HCT116 (cell line): ENCODE measurements at regions not wholly inside any gene's neighbourhood (a gene's known extent, or its start where the extent isn't known, plus 50 kb on each side); places are given as distances from the start of the nearest gene placed in this dataset.

Experiments used
- ATAC-seq: fragments of 200-7000 bp; cut with Tn5 transposase; 2 replicates; pipeline ENCODE4 v1.9.1; 2020; ENCODE audit warnings: mild to moderate bottlenecking, moderate library complexity
- BruUV-seq: library from RNA; stranded (reverse); fragments of 400-500 nt; replicated peaks from 2 replicates; lab custom pipeline; 2021; lab: Mats Ljungman, UMichigan
- CTCF ChIA-PET: fragments of 300-600 bp; sonication (Branson Sonifier 250); formaldehyde crosslinking; loops from one replicate; lab custom pipeline; 2021; ENCODE audit warnings: antibody characterized with exemption; lab: Charles Lee
- POLR2A ChIA-PET: fragments of 300-600, 350-600 bp; sonication (Branson Sonifier 250); formaldehyde crosslinking; loops from one replicate; lab custom pipeline; 2021; ENCODE audit warnings: antibody characterized with exemption; lab: Charles Lee
- RAD21 ChIA-PET, 2 experiments: fragments of 300-600 bp; sonication (Branson Sonifier 250); formaldehyde crosslinking; loops; one replicate each; lab custom pipeline; 2023; ENCODE audit warnings: low total read pairs in 2 of 2; ENCODE audit not compliant: uncharacterized antibody in 2 of 2, unreplicated experiment in 2 of 2, low non-redundant PET in 1 of 2; lab: Charles Lee
- DNase-seq: peaks from one replicate; pipeline ENCODE4 v3.0.0-alpha.2; 2010; ENCODE audit warnings: low read depth, low spot score
- H2AFZ ChIP-seq: fragments of 200-600 bp; shearing (Covaris generic), sonication (generic); 2 replicates; pipeline ENCODE4 v1.6.1; 2017; ENCODE audit warnings: low read depth, mixed run types, mixed read lengths, antibody characterized with exemption, low read length; ENCODE audit not compliant: poor library complexity, severe bottlenecking
- H3K27ac ChIP-seq: 2 replicates; pipeline ENCODE4 v1.5.1; 2012; ENCODE audit warnings: low read depth, low read length
- H3K27me3 ChIP-seq: fragments of 200-600 bp; sonication (generic); 2 replicates; pipeline ENCODE4 v1.6.1; 2016; ENCODE audit warnings: mixed run types, low read length, mixed read lengths; ENCODE audit not compliant: insufficient read depth
- H3K36me3 ChIP-seq, 2 experiments: fragments of 200-500 bp in 1 of 2; fragments of 200-600 bp in 1 of 2; sonication (Bioruptor generic) in 1 of 2; sonication (generic) in 1 of 2; 2 replicates each; pipeline versions ENCODE4 v1.5.1 to v1.6.1; 2014 to 2016; ENCODE audit warnings: low read length in 2 of 2, inconsistent platforms in 1 of 2, mixed read lengths in 1 of 2, mixed run types in 1 of 2; ENCODE audit not compliant: insufficient read depth in 2 of 2, control insufficient read depth in 1 of 2
- H3K4me1 ChIP-seq, 2 experiments: fragments of 200-600 bp in 1 of 2; sonication (generic) in 1 of 2; 2 replicates each; pipeline versions ENCODE4 v1.5.1 to v1.6.1; 2012 to 2017; ENCODE audit warnings: low read length in 2 of 2, inconsistent platforms in 1 of 2, mild to moderate bottlenecking in 1 of 2, mixed read lengths in 1 of 2, mixed run types in 1 of 2, moderate library complexity in 1 of 2; ENCODE audit not compliant: insufficient read depth in 2 of 2, control insufficient read depth in 1 of 2
- H3K4me2 ChIP-seq: fragments of 200-600 bp; sonication (generic); 2 replicates; pipeline ENCODE4 v1.6.1; 2017; ENCODE audit warnings: mixed run types, low read length, mixed read lengths
- H3K4me3 ChIP-seq, 2 experiments: fragments of 200-600 bp in 1 of 2; sonication (generic) in 1 of 2; replicated peaks in 1 of 2; 2 replicates each; pipeline ENCODE4 v1.5.1; 2011 to 2016; ENCODE audit warnings: low read length in 2 of 2, control low read depth in 1 of 2, low read depth in 1 of 2, mild to moderate bottlenecking in 1 of 2, mixed read lengths in 1 of 2, mixed run types in 1 of 2
- H3K79me2 ChIP-seq: fragments of 200-600 bp; sonication (generic); 2 replicates; pipeline ENCODE4 v1.6.1; 2017; ENCODE audit warnings: mild to moderate bottlenecking, mixed run types, low read length, moderate library complexity, mixed read lengths; ENCODE audit not compliant: insufficient read depth
- H3K9ac ChIP-seq: fragments of 200-600 bp; sonication (generic); 2 replicates; pipeline ENCODE4 v1.6.1; 2016; ENCODE audit warnings: low read length, mixed read lengths
- H3K9me2 ChIP-seq: fragments of 200-600 bp; sonication (generic), shearing (Covaris generic); 2 replicates; pipeline ENCODE4 v1.6.1; 2017; ENCODE audit warnings: mixed run types, mild to moderate bottlenecking, moderate library complexity; ENCODE audit not compliant: insufficient read depth
- H3K9me3 ChIP-seq, 2 experiments: fragments of 200-500 bp in 1 of 2; fragments of 200-600 bp in 1 of 2; sonication (Bioruptor generic) in 1 of 2; sonication (generic) in 1 of 2; 2 replicates each; pipeline ENCODE4 v1.6.1; 2014 to 2017; ENCODE audit warnings: low read length in 2 of 2, mixed read lengths in 2 of 2, inconsistent platforms in 1 of 2, low read depth in 1 of 2, mild to moderate bottlenecking in 1 of 2, mixed run types in 1 of 2, moderate library complexity in 1 of 2; ENCODE audit not compliant: control insufficient read depth in 1 of 2, insufficient read depth in 1 of 2
- H4K20me1 ChIP-seq: fragments of 200-600 bp; sonication (generic), shearing (Covaris generic); 2 replicates; pipeline ENCODE4 v1.6.1; 2017; ENCODE audit warnings: mixed run types, mild to moderate bottlenecking, moderate library complexity; ENCODE audit not compliant: insufficient read depth
- ATF3 ChIP-seq: IDR thresholded peaks from 2 replicates; pipeline ENCODE4 v1.6.1; 2012
- CBX3 ChIP-seq: IDR thresholded peaks from 2 replicates; pipeline ENCODE4 v1.6.1; 2012; ENCODE audit warnings: low read depth
- CEBPB ChIP-seq: IDR thresholded peaks from 2 replicates; pipeline ENCODE4 v1.6.1; 2012; ENCODE audit warnings: low read depth
- CTCF ChIP-seq, 3 experiments: fragments of 200-600 bp in 1 of 3; sonication (generic) in 1 of 3; IDR thresholded peaks in 2 of 3; conservative IDR thresholded peaks in 1 of 3; 2 replicates each; pipeline ENCODE4 v1.5.1; 2012 to 2017; ENCODE audit warnings: low read depth in 2 of 3, low read length in 2 of 3, antibody characterized with exemption in 1 of 3, borderline replicate concordance in 1 of 3, control low read depth in 1 of 3, mild to moderate bottlenecking in 1 of 3, mixed read lengths in 1 of 3, mixed run types in 1 of 3, moderate library complexity in 1 of 3; ENCODE audit not compliant: insufficient read depth in 1 of 3
- EGR1 ChIP-seq: IDR thresholded peaks from 2 replicates; pipeline ENCODE4 v1.6.1; 2012; ENCODE audit warnings: low read depth
- ELF1 ChIP-seq: IDR thresholded peaks from 2 replicates; pipeline ENCODE4 v1.6.1; 2012; ENCODE audit warnings: low read depth, borderline replicate concordance
- EZH2 ChIP-seq: fragments of 200-600 bp; sonication (generic); IDR thresholded peaks from 2 replicates; pipeline ENCODE4 v1.6.1; 2017; ENCODE audit warnings: antibody characterized with exemption, mixed run types
- EZH2phosphoT487 ChIP-seq: fragments of 200-600 bp; IDR thresholded peaks from 2 replicates; pipeline ENCODE4 v1.6.1; 2018; ENCODE audit warnings: antibody characterized with exemption, borderline replicate concordance
- JUND ChIP-seq: IDR thresholded peaks from 2 replicates; pipeline ENCODE4 v1.6.1; 2012
- MAX ChIP-seq: IDR thresholded peaks from 2 replicates; pipeline ENCODE4 v1.6.1; 2012
- POLR2AphosphoS5 ChIP-seq: IDR thresholded peaks from 2 replicates; pipeline ENCODE4 v1.6.1; 2011; ENCODE audit warnings: mild to moderate bottlenecking, low read depth, low read length, moderate library complexity
- RAD21 ChIP-seq: IDR thresholded peaks from 2 replicates; pipeline ENCODE4 v1.6.1; 2012; ENCODE audit warnings: low read depth, mild to moderate bottlenecking
- REST ChIP-seq: IDR thresholded peaks from 2 replicates; pipeline ENCODE4 v1.6.1; 2012; ENCODE audit warnings: low read depth
- TCF7L2 ChIP-seq: IDR thresholded peaks from 2 replicates; pipeline ENCODE4 v1.7.0; 2011; ENCODE audit warnings: borderline replicate concordance, inconsistent platforms; ENCODE audit not compliant: insufficient read depth, insufficient read length; ENCODE audit errors: extremely low read depth
- YY1 ChIP-seq: IDR thresholded peaks from 2 replicates; pipeline ENCODE4 v1.6.1; 2011; ENCODE audit warnings: low read length, low read depth, moderate library complexity, mild to moderate bottlenecking; ENCODE audit not compliant: insufficient replicate concordance; ENCODE audit errors: extremely low read depth
- ZBTB33 ChIP-seq: IDR thresholded peaks from 2 replicates; pipeline ENCODE4 v1.6.1; 2011; ENCODE audit warnings: mild to moderate bottlenecking, low read length, moderate library complexity; ENCODE audit not compliant: insufficient replicate concordance; ENCODE audit errors: extremely low read depth
- ZNF274 ChIP-seq: fragments of 200-500 bp; sonication (Bioruptor generic); IDR thresholded peaks from 2 replicates; pipeline ENCODE4 v1.6.1; 2014; ENCODE audit warnings: mild to moderate bottlenecking, low read depth, low read length, inconsistent platforms
- intact Hi-C: fragments of 100-400 bp; cut with micrococcal nuclease; formaldehyde crosslinking; loops from 2 replicates; pipeline ENCODE4 v1.10.0; 2022

- no TSS peak for BruUV-seq
- H3K4me1 ChIP-seq, result no peaks in the 10 kb centered on the region
- H4K20me1 ChIP-seq, result no peaks in the 10 kb centered on the region
- H2AFZ ChIP-seq, result no peak overlapping the region
- no peaks in the 10 kb centered on the region for H3K9me2 ChIP-seq
- no peak overlapping the region for H3K4me2 ChIP-seq
- no peak for DNase-seq
- H3K9me3 ChIP-seq, result no peaks in the 10 kb centered on the region
- ATAC-seq, result no peak
- no peaks in the 10 kb centered on the region for H3K27me3 ChIP-seq
- ChIA-PET RAD21 (no interaction called here), CTCF (no interaction called here), POLR2A (no interaction called here)
- H3K36me3 ChIP-seq, result no peaks in the 10 kb centered on the region
- H3K27ac ChIP-seq, result no peak overlapping the region
- no peak overlapping the region for H3K9ac ChIP-seq
- H3K79me2 ChIP-seq, result no peaks in the 10 kb centered on the region
- intact Hi-C loops, result no loop called here
- TF ChIP-seq CTCF (IDR thresholded peaks at IDR 0.05 in 2 of 3, conservative IDR thresholded peaks at IDR 0.05 in 1 of 3; ENCODE audit: borderline replicate concordance in 1 of 3, insufficient read depth in 1 of 3, low read depth in 2 of 3, low read length in 2 of 3) (no peak), CBX3 (no peak), EZH2 (no peak), ELF1 (no peak), REST (no peak), JUND (no peak), TCF7L2 (no peak), RAD21 (no peak), EGR1 (no peak), POLR2AphosphoS5 (no peak), EZH2phosphoT487 (no peak), MAX (no peak), ZNF274 (no peak), ZBTB33 (no peak), YY1 (no peak), ATF3 (no peak), CEBPB (no peak)
- H3K4me3 ChIP-seq, result no peak overlapping the region
These were observed 760.4 kb downstream of the ZPLD1 start for GRCh38 chr3:103195216-103195615.
